HEK293 (cell line): ENCODE measurements at regions not wholly inside any gene's neighbourhood (a gene's known extent, or its start where the extent isn't known, plus 50 kb on each side); places are given as distances from the start of the nearest gene placed in this dataset.

Experiments
- KLF7 ChIP-seq: fragments of 450-650 bp; formaldehyde crosslinking; IDR thresholded peaks from 2 replicates; pipeline ENCODE4 v1.5.1; 2016; ENCODE audit warnings: missing biosample characterization, missing genetic modification characterization, borderline replicate concordance
- PBX3 ChIP-seq: sonication (generic); formaldehyde crosslinking; IDR thresholded peaks from 2 replicates; pipeline ENCODE4 v1.8.1; 2022; ENCODE audit warnings: mild to moderate bottlenecking, moderate library complexity, missing genetic modification reagents
- PRDM1 ChIP-seq: fragments of 450-650 bp; formaldehyde crosslinking; IDR thresholded peaks from 2 replicates; pipeline ENCODE4; 2016; ENCODE audit warnings: missing biosample characterization, missing genetic modification characterization
- ZBTB17 ChIP-seq: fragments of 450-650 bp; formaldehyde crosslinking; IDR thresholded peaks from 2 replicates; pipeline ENCODE4 v1.5.1; 2016; ENCODE audit warnings: missing biosample characterization, missing genetic modification characterization
- ZNF335 ChIP-seq: fragments of 450-650 bp; formaldehyde crosslinking; conservative IDR thresholded peaks from 2 replicates; pipeline ENCODE4 v1.5.1; 2016; ENCODE audit warnings: missing biosample characterization, missing genetic modification characterization
- ZNF426 ChIP-seq: fragments of 450-650 bp; formaldehyde crosslinking; IDR thresholded peaks from 2 replicates; pipeline ENCODE4 v1.5.1; 2017; ENCODE audit warnings: missing biosample characterization, missing genetic modification characterization, mild to moderate bottlenecking, inconsistent platforms, moderate library complexity
- ZNF580 ChIP-seq: fragments of 450-650 bp; formaldehyde crosslinking; IDR thresholded peaks from 2 replicates; pipeline ENCODE4 v1.5.1; 2016; ENCODE audit warnings: missing biosample characterization, missing genetic modification characterization
- ZNF677 ChIP-seq: fragments of 450-650 bp; IDR thresholded peaks from 2 replicates; pipeline ENCODE4 v1.5.0; 2018; ENCODE audit warnings: missing biosample characterization, mild to moderate bottlenecking, missing genetic modification characterization, moderate library complexity
- TF ChIP-seq, protein P1 (sequence below): fragments of 450-650 bp; formaldehyde crosslinking; IDR thresholded peaks from 2 replicates; pipeline ENCODE4 v1.5.1; 2016; ENCODE audit warnings: missing biosample characterization, missing genetic modification characterization
- TF ChIP-seq, protein P2 (sequence below): fragments of 450-650 bp; formaldehyde crosslinking; IDR thresholded peaks from 2 replicates; pipeline ENCODE4 v1.5.1; 2016; ENCODE audit warnings: missing biosample characterization, missing genetic modification characterization
- TF ChIP-seq, protein P3 (sequence below): fragments of 450-650 bp; formaldehyde crosslinking; IDR thresholded peaks from 2 replicates; pipeline ENCODE4 v1.5.1; 2016; ENCODE audit warnings: missing biosample characterization, missing genetic modification characterization

DNA sequence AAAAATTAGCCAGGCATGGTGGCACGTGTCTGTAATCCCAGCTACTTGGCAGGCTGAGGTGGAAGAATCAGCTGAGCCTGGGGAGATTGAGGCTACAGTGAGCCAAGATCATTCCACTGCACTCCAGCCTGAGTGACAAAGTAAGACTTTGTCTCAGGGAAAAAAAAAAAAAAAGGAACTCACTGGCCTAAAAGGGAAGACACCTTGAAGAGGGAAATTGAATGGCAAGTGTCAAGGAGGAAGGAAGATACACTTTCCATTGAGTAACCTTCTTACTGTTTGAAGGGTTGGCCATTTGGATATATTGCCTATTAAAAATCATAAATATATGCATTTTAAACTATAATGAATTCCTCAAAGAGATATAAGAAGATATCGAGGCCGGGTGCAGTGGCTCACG lies 147.5 kb upstream of the FAM241A start:
- TF ChIP-seq KLF7 (no peak), ZNF580 (no peak), ZNF677 (tag by site-specific recombination) (no peak), ZNF335 (tag by site-specific recombination) (no peak), PBX3 (CRISPR knock-in tag) (no peak), ZNF426 (tag by site-specific recombination) (no peak), PRDM1 (tag by site-specific recombination) (no peak), ZBTB17 (tag by site-specific recombination) (no peak)
- TF ChIP-seq, protein P1, sequence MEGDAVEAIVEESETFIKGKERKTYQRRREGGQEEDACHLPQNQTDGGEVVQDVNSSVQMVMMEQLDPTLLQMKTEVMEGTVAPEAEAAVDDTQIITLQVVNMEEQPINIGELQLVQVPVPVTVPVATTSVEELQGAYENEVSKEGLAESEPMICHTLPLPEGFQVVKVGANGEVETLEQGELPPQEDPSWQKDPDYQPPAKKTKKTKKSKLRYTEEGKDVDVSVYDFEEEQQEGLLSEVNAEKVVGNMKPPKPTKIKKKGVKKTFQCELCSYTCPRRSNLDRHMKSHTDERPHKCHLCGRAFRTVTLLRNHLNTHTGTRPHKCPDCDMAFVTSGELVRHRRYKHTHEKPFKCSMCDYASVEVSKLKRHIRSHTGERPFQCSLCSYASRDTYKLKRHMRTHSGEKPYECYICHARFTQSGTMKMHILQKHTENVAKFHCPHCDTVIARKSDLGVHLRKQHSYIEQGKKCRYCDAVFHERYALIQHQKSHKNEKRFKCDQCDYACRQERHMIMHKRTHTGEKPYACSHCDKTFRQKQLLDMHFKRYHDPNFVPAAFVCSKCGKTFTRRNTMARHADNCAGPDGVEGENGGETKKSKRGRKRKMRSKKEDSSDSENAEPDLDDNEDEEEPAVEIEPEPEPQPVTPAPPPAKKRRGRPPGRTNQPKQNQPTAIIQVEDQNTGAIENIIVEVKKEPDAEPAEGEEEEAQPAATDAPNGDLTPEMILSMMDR, result no peak
- TF ChIP-seq, protein P2, sequence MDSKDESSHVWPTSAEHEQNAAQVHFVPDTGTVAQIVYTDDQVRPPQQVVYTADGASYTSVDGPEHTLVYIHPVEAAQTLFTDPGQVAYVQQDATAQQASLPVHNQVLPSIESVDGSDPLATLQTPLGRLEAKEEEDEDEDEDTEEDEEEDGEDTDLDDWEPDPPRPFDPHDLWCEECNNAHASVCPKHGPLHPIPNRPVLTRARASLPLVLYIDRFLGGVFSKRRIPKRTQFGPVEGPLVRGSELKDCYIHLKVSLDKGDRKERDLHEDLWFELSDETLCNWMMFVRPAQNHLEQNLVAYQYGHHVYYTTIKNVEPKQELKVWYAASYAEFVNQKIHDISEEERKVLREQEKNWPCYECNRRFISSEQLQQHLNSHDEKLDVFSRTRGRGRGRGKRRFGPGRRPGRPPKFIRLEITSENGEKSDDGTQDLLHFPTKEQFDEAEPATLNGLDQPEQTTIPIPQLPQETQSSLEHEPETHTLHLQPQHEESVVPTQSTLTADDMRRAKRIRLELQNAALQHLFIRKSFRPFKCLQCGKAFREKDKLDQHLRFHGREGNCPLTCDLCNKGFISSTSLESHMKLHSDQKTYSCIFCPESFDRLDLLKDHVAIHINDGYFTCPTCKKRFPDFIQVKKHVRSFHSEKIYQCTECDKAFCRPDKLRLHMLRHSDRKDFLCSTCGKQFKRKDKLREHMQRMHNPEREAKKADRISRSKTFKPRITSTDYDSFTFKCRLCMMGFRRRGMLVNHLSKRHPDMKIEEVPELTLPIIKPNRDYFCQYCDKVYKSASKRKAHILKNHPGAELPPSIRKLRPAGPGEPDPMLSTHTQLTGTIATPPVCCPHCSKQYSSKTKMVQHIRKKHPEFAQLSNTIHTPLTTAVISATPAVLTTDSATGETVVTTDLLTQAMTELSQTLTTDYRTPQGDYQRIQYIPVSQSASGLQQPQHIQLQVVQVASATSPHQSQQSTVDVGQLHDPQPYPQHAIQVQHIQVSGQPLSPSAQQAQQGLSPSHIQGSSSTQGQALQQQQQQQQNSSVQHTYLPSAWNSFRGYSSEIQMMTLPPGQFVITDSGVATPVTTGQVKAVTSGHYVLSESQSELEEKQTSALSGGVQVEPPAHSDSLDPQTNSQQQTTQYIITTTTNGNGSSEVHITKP (tag by site-specific recombination), result no peak
- TF ChIP-seq, protein P3, sequence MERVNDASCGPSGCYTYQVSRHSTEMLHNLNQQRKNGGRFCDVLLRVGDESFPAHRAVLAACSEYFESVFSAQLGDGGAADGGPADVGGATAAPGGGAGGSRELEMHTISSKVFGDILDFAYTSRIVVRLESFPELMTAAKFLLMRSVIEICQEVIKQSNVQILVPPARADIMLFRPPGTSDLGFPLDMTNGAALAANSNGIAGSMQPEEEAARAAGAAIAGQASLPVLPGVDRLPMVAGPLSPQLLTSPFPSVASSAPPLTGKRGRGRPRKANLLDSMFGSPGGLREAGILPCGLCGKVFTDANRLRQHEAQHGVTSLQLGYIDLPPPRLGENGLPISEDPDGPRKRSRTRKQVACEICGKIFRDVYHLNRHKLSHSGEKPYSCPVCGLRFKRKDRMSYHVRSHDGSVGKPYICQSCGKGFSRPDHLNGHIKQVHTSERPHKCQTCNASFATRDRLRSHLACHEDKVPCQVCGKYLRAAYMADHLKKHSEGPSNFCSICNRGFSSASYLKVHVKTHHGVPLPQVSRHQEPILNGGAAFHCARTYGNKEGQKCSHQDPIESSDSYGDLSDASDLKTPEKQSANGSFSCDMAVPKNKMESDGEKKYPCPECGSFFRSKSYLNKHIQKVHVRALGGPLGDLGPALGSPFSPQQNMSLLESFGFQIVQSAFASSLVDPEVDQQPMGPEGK (tag by site-specific recombination), result no peak
